IMR-90 (cell line): ENCODE measurements at regions not wholly inside any gene's neighbourhood (a gene's known extent, or its start where the extent isn't known, plus 50 kb on each side); places are given as distances from the start of the nearest gene placed in this dataset.
A peak's percentile ranks its signal among the peaks of the same experiment; 100 is the strongest.

Experiments used
- CEBPB ChIP-seq: IDR thresholded peaks from 2 replicates; pipeline ENCODE4 v1.6.1; 2012; ENCODE audit warnings: low read depth, low read length, improper control_type of control experiment
- CHD1 ChIP-seq: IDR thresholded peaks from 2 replicates; pipeline ENCODE4 v1.6.1; 2012; ENCODE audit warnings: low read depth, low read length, improper control_type of control experiment
- FOS ChIP-seq: fragments of 150-350 bp; IDR thresholded peaks from 2 replicates; pipeline ENCODE4 v1.6.1; 2016; ENCODE audit warnings: low read depth, low read length
- MAFK ChIP-seq: IDR thresholded peaks from 2 replicates; pipeline ENCODE4 v1.6.1; 2012; ENCODE audit warnings: low read depth, low read length, improper control_type of control experiment
- MXI1 ChIP-seq: IDR thresholded peaks from 2 replicates; pipeline ENCODE4 v1.6.1; 2012; ENCODE audit warnings: low read depth, mild to moderate bottlenecking, low read length, moderate library complexity, borderline replicate concordance
- NFE2L2 ChIP-seq: fragments of 150-350 bp; IDR thresholded peaks from 2 replicates; pipeline ENCODE4 v1.6.1; 2016; ENCODE audit warnings: low read depth, mild to moderate bottlenecking, low read length
- POLR2A ChIP-seq: IDR thresholded peaks from 2 replicates; pipeline ENCODE4 v1.6.1; 2012; ENCODE audit warnings: mild to moderate bottlenecking, low read depth, low read length
- RAD21 ChIP-seq: IDR thresholded peaks from 2 replicates; pipeline ENCODE4 v1.6.1; 2012; ENCODE audit warnings: low read length, improper control_type of control experiment
- RFX5 ChIP-seq: IDR thresholded peaks from 2 replicates; pipeline ENCODE4 v1.8.0; 2012; ENCODE audit warnings: low read depth, mild to moderate bottlenecking, low read length, moderate library complexity
- TF ChIP-seq, protein P1 (sequence below): conservative IDR thresholded peaks from 2 replicates; pipeline ENCODE4 v1.5.1; 2012; ENCODE audit warnings: mild to moderate bottlenecking, low read depth, low read length, improper control_type of control experiment
- TF ChIP-seq, protein P2 (sequence below): fragments of 150-350 bp; IDR thresholded peaks from 2 replicates; pipeline ENCODE4 v1.6.1; 2016; ENCODE audit warnings: low read depth, mild to moderate bottlenecking, low read length, moderate library complexity, borderline replicate concordance
- TF ChIP-seq, protein P3 (sequence below): fragments of 150-350 bp; IDR thresholded peaks from 2 replicates; pipeline ENCODE4 v1.6.1; 2017; ENCODE audit warnings: mild to moderate bottlenecking, antibody characterized with exemption, low read length, low read depth

DNA sequence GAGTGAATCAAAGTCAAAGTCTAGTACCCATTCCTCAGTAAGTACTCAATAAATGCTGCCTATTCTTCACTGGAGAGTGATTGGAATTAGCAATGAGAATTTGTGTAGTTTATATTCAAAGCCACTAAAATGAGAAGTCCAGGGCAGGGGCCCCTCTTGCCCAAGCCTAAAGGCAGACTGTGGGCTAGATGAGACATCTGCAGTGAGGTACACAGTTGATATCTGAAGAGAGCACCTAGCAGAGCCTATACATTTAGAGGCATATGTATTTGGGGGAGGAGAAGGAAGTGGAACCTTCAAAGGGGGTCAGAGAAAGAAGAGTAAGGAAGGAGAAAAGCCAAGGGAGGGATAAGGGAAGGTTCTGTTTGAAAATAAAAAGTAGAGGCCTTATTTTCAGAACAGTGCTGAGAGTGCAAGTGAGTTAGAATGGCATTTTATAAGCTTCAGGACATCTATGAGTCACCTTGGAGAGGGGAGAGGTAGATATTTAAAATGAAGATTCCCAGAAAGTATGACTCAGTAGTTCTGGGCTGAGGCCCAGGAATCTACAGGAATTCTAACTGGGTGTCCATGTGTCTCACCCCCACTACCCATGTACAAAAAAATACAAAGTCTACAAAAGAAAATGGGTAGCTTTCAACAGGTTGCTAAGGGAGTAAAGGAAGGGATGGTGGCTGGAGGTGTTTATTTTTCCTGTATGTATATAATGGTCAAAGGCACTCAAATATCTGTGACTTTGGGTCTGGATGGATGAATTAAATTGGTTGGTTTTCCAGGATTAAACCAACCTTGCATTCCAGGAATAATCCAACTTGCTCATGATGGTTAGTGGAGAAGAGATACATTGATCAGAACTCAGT lies 135.1 kb downstream of the ZFP64 start:
- TF ChIP-seq, protein P1, sequence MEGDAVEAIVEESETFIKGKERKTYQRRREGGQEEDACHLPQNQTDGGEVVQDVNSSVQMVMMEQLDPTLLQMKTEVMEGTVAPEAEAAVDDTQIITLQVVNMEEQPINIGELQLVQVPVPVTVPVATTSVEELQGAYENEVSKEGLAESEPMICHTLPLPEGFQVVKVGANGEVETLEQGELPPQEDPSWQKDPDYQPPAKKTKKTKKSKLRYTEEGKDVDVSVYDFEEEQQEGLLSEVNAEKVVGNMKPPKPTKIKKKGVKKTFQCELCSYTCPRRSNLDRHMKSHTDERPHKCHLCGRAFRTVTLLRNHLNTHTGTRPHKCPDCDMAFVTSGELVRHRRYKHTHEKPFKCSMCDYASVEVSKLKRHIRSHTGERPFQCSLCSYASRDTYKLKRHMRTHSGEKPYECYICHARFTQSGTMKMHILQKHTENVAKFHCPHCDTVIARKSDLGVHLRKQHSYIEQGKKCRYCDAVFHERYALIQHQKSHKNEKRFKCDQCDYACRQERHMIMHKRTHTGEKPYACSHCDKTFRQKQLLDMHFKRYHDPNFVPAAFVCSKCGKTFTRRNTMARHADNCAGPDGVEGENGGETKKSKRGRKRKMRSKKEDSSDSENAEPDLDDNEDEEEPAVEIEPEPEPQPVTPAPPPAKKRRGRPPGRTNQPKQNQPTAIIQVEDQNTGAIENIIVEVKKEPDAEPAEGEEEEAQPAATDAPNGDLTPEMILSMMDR: no peak
- TF ChIP-seq MXI1 (no peak), POLR2A (no peak), MAFK (no peak; the same call in 1 of the 2 replicates), CHD1 (no peak), RAD21 (no peak), FOS (peak; percentile 72), NFE2L2 (peak; percentile 34; the same call in 1 of the 2 replicates), CEBPB (peak; percentile 10; the same call in 1 of the 2 replicates), RFX5 (no peak)
- TF ChIP-seq, protein P2, sequence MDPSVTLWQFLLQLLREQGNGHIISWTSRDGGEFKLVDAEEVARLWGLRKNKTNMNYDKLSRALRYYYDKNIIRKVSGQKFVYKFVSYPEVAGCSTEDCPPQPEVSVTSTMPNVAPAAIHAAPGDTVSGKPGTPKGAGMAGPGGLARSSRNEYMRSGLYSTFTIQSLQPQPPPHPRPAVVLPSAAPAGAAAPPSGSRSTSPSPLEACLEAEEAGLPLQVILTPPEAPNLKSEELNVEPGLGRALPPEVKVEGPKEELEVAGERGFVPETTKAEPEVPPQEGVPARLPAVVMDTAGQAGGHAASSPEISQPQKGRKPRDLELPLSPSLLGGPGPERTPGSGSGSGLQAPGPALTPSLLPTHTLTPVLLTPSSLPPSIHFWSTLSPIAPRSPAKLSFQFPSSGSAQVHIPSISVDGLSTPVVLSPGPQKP: no peak
- TF ChIP-seq, protein P3, sequence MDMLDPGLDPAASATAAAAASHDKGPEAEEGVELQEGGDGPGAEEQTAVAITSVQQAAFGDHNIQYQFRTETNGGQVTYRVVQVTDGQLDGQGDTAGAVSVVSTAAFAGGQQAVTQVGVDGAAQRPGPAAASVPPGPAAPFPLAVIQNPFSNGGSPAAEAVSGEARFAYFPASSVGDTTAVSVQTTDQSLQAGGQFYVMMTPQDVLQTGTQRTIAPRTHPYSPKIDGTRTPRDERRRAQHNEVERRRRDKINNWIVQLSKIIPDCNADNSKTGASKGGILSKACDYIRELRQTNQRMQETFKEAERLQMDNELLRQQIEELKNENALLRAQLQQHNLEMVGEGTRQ: no peak
